ENCODE measurements at regions not wholly inside any gene's neighbourhood (a gene's known extent, or its start where the extent isn't known, plus 50 kb on each side); places are given as distances from the start of the nearest gene placed in this dataset.

- Histone ChIP-seq H2AK5ac (ENCODE audit: low read length) (no peak overlapping the region), H3K79me1 (ENCODE audit: low read length) (peaks cover 6% of the 10 kb centered on the region), H3K4me2 (ENCODE audit: low read length) (no peak overlapping the region), H3K23ac (ENCODE audit: low read length) (no peak overlapping the region), H3K4me3 (ENCODE audit: low read depth, low read length) (no peak overlapping the region), H2BK5ac (ENCODE audit: low read depth, low read length, poor library complexity) (no peak overlapping the region), H2AFZ (ENCODE audit: insufficient read depth, low read length, poor library complexity) (no peak overlapping the region), H4K12ac (ENCODE audit: low read depth, low read length) (no peak overlapping the region), H4K91ac (ENCODE audit: low read depth, low read length) (no peak overlapping the region), H3K27me3 (ENCODE audit: insufficient read depth, low read length) (no peaks in the 10 kb centered on the region), H3K14ac (ENCODE audit: low read length) (no peak overlapping the region), H3K79me2 (ENCODE audit: control insufficient read depth, insufficient read depth, low read length, poor library complexity) (no peaks in the 10 kb centered on the region), H3K4me1 (ENCODE audit: control insufficient read depth in 1 of 2, insufficient read depth in 2 of 2, low read length in 2 of 2) (peaks cover 5 to 6% of the 10 kb centered on the region in 2 experiments), H4K8ac (ENCODE audit: low read depth, low read length) (no peak overlapping the region), H3K27ac (ENCODE audit: low read depth, low read length) (peak overlapping the region; percentile 59), H3K9ac (ENCODE audit: low read length) (no peak overlapping the region), H3K18ac (ENCODE audit: low read length) (no peak overlapping the region), H2BK12ac (ENCODE audit: low read length) (no peak overlapping the region), H2BK120ac (ENCODE audit: insufficient read depth, low read length, poor library complexity) (no peak overlapping the region), H3K4ac (ENCODE audit: low read depth, low read length) (no peak overlapping the region), H3K36me3 (ENCODE audit: control insufficient read depth in 1 of 2, insufficient read depth in 2 of 2, low read length in 2 of 2) (no peaks in the 10 kb centered on the region), H3K9me3 (ENCODE audit: insufficient read depth, low read depth, low read length) (no peaks in the 10 kb centered on the region)
- no peak for DNase-seq
- WGBS (ENCODE audit: extremely low coverage, insufficient coverage, insufficient read length): no CpG with 5 or more reads among the region's 6 CpGs
Measured at GRCh38 chr3:154684440-154684839, 254.4 kb upstream of the GPR149 start.

- Histone ChIP-seq H3K4me2 (ENCODE audit: low read length) (no peak overlapping the region), H3K27me3 (ENCODE audit: insufficient read depth, low read length) (no peaks in the 10 kb centered on the region), H3K4me3 (ENCODE audit: low read depth, low read length) (no peak overlapping the region), H3K23ac (ENCODE audit: low read length) (no peak overlapping the region), H3K36me3 (ENCODE audit: control insufficient read depth in 1 of 2, insufficient read depth in 2 of 2, low read length in 2 of 2) (no peaks in the 10 kb centered on the region), H3K27ac (ENCODE audit: low read depth, low read length) (peak overlapping the region; percentile 26), H4K12ac (ENCODE audit: low read depth, low read length) (no peak overlapping the region), H2BK5ac (ENCODE audit: low read depth, low read length, poor library complexity) (no peak overlapping the region), H3K79me1 (ENCODE audit: low read length) (peaks cover 6% of the 10 kb centered on the region), H3K4me1 (ENCODE audit: control insufficient read depth in 1 of 2, insufficient read depth in 2 of 2, low read length in 2 of 2) (peaks cover 5 to 6% of the 10 kb centered on the region in 2 experiments), H2BK12ac (ENCODE audit: low read length) (peak overlapping the region; percentile 56), H3K79me2 (ENCODE audit: control insufficient read depth, insufficient read depth, low read length, poor library complexity) (no peaks in the 10 kb centered on the region), H4K8ac (ENCODE audit: low read depth, low read length) (no peak overlapping the region), H2BK120ac (ENCODE audit: insufficient read depth, low read length, poor library complexity) (no peak overlapping the region), H3K9ac (ENCODE audit: low read length) (no peak overlapping the region), H3K14ac (ENCODE audit: low read length) (no peak overlapping the region), H2AFZ (ENCODE audit: insufficient read depth, low read length, poor library complexity) (no peak overlapping the region), H3K9me3 (ENCODE audit: insufficient read depth, low read depth, low read length) (no peaks in the 10 kb centered on the region), H4K91ac (ENCODE audit: low read depth, low read length) (no peak overlapping the region), H2AK5ac (ENCODE audit: low read length) (no peak overlapping the region), H3K18ac (ENCODE audit: low read length) (no peak overlapping the region), H3K4ac (ENCODE audit: low read depth, low read length) (no peak overlapping the region)
- no CpG with 5 or more reads among the region's 3 CpGs for WGBS (ENCODE audit: extremely low coverage, insufficient coverage, insufficient read length)
- no peak for DNase-seq
Measured at GRCh38 chr3:154684021-154684420, 254.0 kb upstream of the GPR149 start.

- no peak overlapping the region for H2BK12ac ChIP-seq (ENCODE audit: low read length)
- no peaks in the 10 kb centered on the region for H3K9me3 ChIP-seq (ENCODE audit: insufficient read depth, low read depth, low read length)
- H3K36me3 ChIP-seq (ENCODE audit: control insufficient read depth in 1 of 2, insufficient read depth in 2 of 2, low read length in 2 of 2): no peaks in the 10 kb centered on the region
- H4K8ac ChIP-seq (ENCODE audit: low read depth, low read length): no peak overlapping the region
- H4K12ac ChIP-seq (ENCODE audit: low read depth, low read length): no peak overlapping the region
- no peak overlapping the region for H3K4ac ChIP-seq (ENCODE audit: low read depth, low read length)
- H3K4me3 ChIP-seq (ENCODE audit: low read depth, low read length): no peak overlapping the region
- H3K18ac ChIP-seq (ENCODE audit: low read length): no peak overlapping the region
- H2BK120ac ChIP-seq (ENCODE audit: insufficient read depth, low read length, poor library complexity): no peak overlapping the region
- H2BK5ac ChIP-seq (ENCODE audit: low read depth, low read length, poor library complexity): no peak overlapping the region
- H3K4me1 ChIP-seq (ENCODE audit: control insufficient read depth in 1 of 2, insufficient read depth in 2 of 2, low read length in 2 of 2): no peaks in the 10 kb centered on the region
- H3K4me2 ChIP-seq (ENCODE audit: low read length): no peak overlapping the region
- H3K9ac ChIP-seq (ENCODE audit: low read length): no peak overlapping the region
- H3K14ac ChIP-seq (ENCODE audit: low read length): no peak overlapping the region
- H3K79me2 ChIP-seq (ENCODE audit: control insufficient read depth, insufficient read depth, low read length, poor library complexity): no peaks in the 10 kb centered on the region
- H3K23ac ChIP-seq (ENCODE audit: low read length): no peak overlapping the region
- no peak overlapping the region for H2AFZ ChIP-seq (ENCODE audit: insufficient read depth, low read length, poor library complexity)
- no peaks in the 10 kb centered on the region for H3K27me3 ChIP-seq (ENCODE audit: insufficient read depth, low read length)
- no peak overlapping the region for H3K27ac ChIP-seq (ENCODE audit: low read depth, low read length)
- no peak overlapping the region for H2AK5ac ChIP-seq (ENCODE audit: low read length)
- no peak overlapping the region for H4K91ac ChIP-seq (ENCODE audit: low read depth, low read length)
- H3K79me1 ChIP-seq (ENCODE audit: low read length): no peaks in the 10 kb centered on the region
- DNase-seq: peak in 1 of 2 donors; percentile 3
- WGBS (ENCODE audit: extremely low coverage, insufficient coverage, insufficient read length): no CpG with 5 or more reads among the region's 1 CpG
Measured at GRCh38 chr3:154678041-154678654, 248.2 kb upstream of the GPR149 start.

DNA sequence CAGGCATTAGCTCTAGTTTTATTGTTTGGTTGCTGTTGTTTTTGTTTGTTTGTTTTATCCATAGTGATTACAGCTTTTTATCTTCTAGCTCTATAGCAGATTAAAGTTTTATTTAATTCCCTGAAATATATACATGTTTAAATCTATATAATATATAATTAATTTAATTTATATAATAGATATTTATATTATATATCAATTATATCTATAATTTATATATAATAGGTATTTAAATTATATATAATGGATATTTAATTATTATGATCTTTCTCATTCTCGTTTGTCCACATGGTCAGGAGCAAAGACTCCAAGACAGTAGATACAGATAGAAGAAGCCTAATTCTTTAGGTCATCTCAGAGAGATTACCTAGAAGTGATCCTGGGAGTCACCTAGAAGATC lies 238.8 kb upstream of the GPR149 start:
- H3K36me3 ChIP-seq (ENCODE audit: control insufficient read depth in 1 of 2, insufficient read depth in 2 of 2, low read length in 2 of 2): no peaks in the 10 kb centered on the region
- no peak overlapping the region for H4K12ac ChIP-seq (ENCODE audit: low read depth, low read length)
- no peak overlapping the region for H2BK120ac ChIP-seq (ENCODE audit: insufficient read depth, low read length, poor library complexity)
- H3K18ac ChIP-seq (ENCODE audit: low read length): no peak overlapping the region
- no peak overlapping the region for H2BK12ac ChIP-seq (ENCODE audit: low read length)
- H4K8ac ChIP-seq (ENCODE audit: low read depth, low read length): no peak overlapping the region
- no peaks in the 10 kb centered on the region for H3K4me1 ChIP-seq (ENCODE audit: control insufficient read depth in 1 of 2, insufficient read depth in 2 of 2, low read length in 2 of 2)
- no peak for DNase-seq
- H3K4me3 ChIP-seq (ENCODE audit: low read depth, low read length): no peak overlapping the region
- no CpG with 5 or more reads among the region's 1 CpG for WGBS (ENCODE audit: extremely low coverage, insufficient coverage, insufficient read length)
- no peak overlapping the region for H3K4me2 ChIP-seq (ENCODE audit: low read length)
- H4K91ac ChIP-seq (ENCODE audit: low read depth, low read length): no peak overlapping the region
- no peaks in the 10 kb centered on the region for H3K27me3 ChIP-seq (ENCODE audit: insufficient read depth, low read length)
- no peak overlapping the region for H3K4ac ChIP-seq (ENCODE audit: low read depth, low read length)
- H3K79me2 ChIP-seq (ENCODE audit: control insufficient read depth, insufficient read depth, low read length, poor library complexity): no peaks in the 10 kb centered on the region
- H3K79me1 ChIP-seq (ENCODE audit: low read length): no peaks in the 10 kb centered on the region
- H2AFZ ChIP-seq (ENCODE audit: insufficient read depth, low read length, poor library complexity): no peak overlapping the region
- no peak overlapping the region for H2BK5ac ChIP-seq (ENCODE audit: low read depth, low read length, poor library complexity)
- no peak overlapping the region for H2AK5ac ChIP-seq (ENCODE audit: low read length)
- H3K23ac ChIP-seq (ENCODE audit: low read length): no peak overlapping the region
- no peaks in the 10 kb centered on the region for H3K9me3 ChIP-seq (ENCODE audit: insufficient read depth, low read depth, low read length)
- H3K14ac ChIP-seq (ENCODE audit: low read length): no peak overlapping the region
- H3K27ac ChIP-seq (ENCODE audit: low read depth, low read length): no peak overlapping the region
- no peak overlapping the region for H3K9ac ChIP-seq (ENCODE audit: low read length)
